Natural killer cell (primary cell): ENCODE measurements at regions not wholly inside any gene's neighbourhood (a gene's known extent, or its start where the extent isn't known, plus 50 kb on each side); places are given as distances from the start of the nearest gene placed in this dataset.

Experiments used
- ATAC-seq, 3 donors: fragments of 150-1000 bp in 2 of 3; fragments of 200-7000 bp in 1 of 3; cut with Tn5 transposase; 1 replicate in 1 of 3; 2 replicates in 2 of 3; pipeline ENCODE4 v1.10.0; 2021; ENCODE audit warnings: mild to moderate bottlenecking in 2 of 3, moderate library complexity in 2 of 3
- DNase-seq, 2 donors: peaks; one replicate each; pipeline versions ENCODE4 v3.0.0 to v3.0.0-alpha.2; 2013 to 2021; ENCODE audit warnings: mixed read lengths in 1 of 2
- H3K27ac ChIP-seq: one replicate; pipeline ENCODE4 v1.5.1; 2013; ENCODE audit warnings: mild to moderate bottlenecking, low read length
- H3K27me3 ChIP-seq: one replicate; pipeline ENCODE4 v1.6.1; 2013; ENCODE audit warnings: low read length; ENCODE audit not compliant: control insufficient read depth, insufficient read depth
- H3K36me3 ChIP-seq: one replicate; pipeline ENCODE4 v1.6.1; 2013; ENCODE audit warnings: low read length; ENCODE audit not compliant: control insufficient read depth, insufficient read depth
- H3K4me1 ChIP-seq: one replicate; pipeline ENCODE4 v1.6.1; 2013; ENCODE audit warnings: low read length; ENCODE audit not compliant: control insufficient read depth, insufficient read depth
- H3K4me3 ChIP-seq: one replicate; pipeline ENCODE4 v1.5.1; 2013; ENCODE audit warnings: low read length
- H3K9me3 ChIP-seq: one replicate; pipeline ENCODE4 v1.6.1; 2013; ENCODE audit warnings: low read length; ENCODE audit not compliant: control insufficient read depth, insufficient read depth
- H3K27ac Mint-ChIP-seq, 2 donors: one replicate each; pipeline ENCODE4 v1.8.0; 2022; ENCODE audit warnings: mild to moderate bottlenecking in 2 of 2, mixed read lengths in 2 of 2, moderate library complexity in 1 of 2
- H3K27me3 Mint-ChIP-seq, 2 donors: one replicate each; pipeline ENCODE4 v1.8.0; 2022; ENCODE audit warnings: low read depth in 2 of 2, mixed read lengths in 2 of 2
- H3K36me3 Mint-ChIP-seq: one replicate; pipeline ENCODE4 v1.8.0; 2022; ENCODE audit warnings: mixed read lengths
- H3K4me1 Mint-ChIP-seq, 2 donors: one replicate each; pipeline ENCODE4 v1.8.0; 2022; ENCODE audit warnings: mixed read lengths in 2 of 2
- H3K4me3 Mint-ChIP-seq: one replicate; pipeline ENCODE4 v1.8.0; 2022; ENCODE audit warnings: mild to moderate bottlenecking, moderate library complexity, mixed read lengths
- H3K9me3 Mint-ChIP-seq, 2 donors: one replicate each; pipeline ENCODE4 v1.8.0; 2022; ENCODE audit warnings: mixed read lengths in 2 of 2
- WGBS: methylation state at CpG from one replicate; pipeline ENCODE4 v1.1.7; 2013; ENCODE audit warnings: missing lambda C conversion rate; ENCODE audit not compliant: insufficient coverage; 5-methylcytosine and 5-hydroxymethylcytosine counted together
- intact Hi-C: fragments of 100-400 bp; cut with micrococcal nuclease; formaldehyde crosslinking; loops from one replicate; pipeline ENCODE4 v1.14.2; 2022
- TF ChIP-seq, protein P1 (sequence below): fragments of 200-600 bp; IDR thresholded peaks from one replicate; pipeline ENCODE4 v1.8.0; 2022; ENCODE audit warnings: antibody characterized with exemption

DNA sequence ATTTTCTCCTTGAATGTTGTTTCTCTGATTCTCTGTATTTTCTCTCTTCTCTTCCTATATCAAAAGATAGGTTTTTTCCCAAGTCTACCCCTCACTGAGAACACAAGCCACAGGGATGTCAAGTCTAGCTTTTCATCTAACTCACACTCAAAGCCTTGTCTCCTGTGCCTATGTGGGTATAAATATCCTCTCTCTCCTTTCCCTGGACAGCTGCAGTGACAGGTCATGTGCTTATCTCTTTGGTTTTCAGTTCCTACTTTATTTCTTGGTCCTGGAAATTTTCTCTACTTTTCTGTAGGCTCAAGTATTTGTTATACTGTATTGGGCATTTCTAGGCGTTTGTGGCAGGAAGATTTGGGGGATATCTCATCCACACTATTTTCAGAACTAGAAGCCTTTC is 182.4 kb upstream of the MVB12B start:
- peaks cover 22 to 70% of the 10 kb centered on the region in 2 donors for H3K27me3 Mint-ChIP-seq
- peaks cover 1% of the 10 kb centered on the region for H3K9me3 ChIP-seq
- peaks cover 4% of the 10 kb centered on the region for H3K27me3 ChIP-seq
- TF ChIP-seq, protein P1, sequence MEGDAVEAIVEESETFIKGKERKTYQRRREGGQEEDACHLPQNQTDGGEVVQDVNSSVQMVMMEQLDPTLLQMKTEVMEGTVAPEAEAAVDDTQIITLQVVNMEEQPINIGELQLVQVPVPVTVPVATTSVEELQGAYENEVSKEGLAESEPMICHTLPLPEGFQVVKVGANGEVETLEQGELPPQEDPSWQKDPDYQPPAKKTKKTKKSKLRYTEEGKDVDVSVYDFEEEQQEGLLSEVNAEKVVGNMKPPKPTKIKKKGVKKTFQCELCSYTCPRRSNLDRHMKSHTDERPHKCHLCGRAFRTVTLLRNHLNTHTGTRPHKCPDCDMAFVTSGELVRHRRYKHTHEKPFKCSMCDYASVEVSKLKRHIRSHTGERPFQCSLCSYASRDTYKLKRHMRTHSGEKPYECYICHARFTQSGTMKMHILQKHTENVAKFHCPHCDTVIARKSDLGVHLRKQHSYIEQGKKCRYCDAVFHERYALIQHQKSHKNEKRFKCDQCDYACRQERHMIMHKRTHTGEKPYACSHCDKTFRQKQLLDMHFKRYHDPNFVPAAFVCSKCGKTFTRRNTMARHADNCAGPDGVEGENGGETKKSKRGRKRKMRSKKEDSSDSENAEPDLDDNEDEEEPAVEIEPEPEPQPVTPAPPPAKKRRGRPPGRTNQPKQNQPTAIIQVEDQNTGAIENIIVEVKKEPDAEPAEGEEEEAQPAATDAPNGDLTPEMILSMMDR = no peak
- H3K27ac ChIP-seq = no peak overlapping the region
- ATAC-seq (no peak), DNase-seq (no peak)
- H3K4me1 Mint-ChIP-seq = peaks cover 0 to 9% of the 10 kb centered on the region in 2 donors
- no peak overlapping the region for H3K27ac Mint-ChIP-seq
- no peaks in the 10 kb centered on the region for H3K36me3 ChIP-seq
- intact Hi-C loops = no loop called here
- H3K4me1 ChIP-seq = peaks cover 5% of the 10 kb centered on the region
- no peaks in the 10 kb centered on the region for H3K36me3 Mint-ChIP-seq
- no peak overlapping the region for H3K4me3 ChIP-seq
- no CpG with 5 or more reads among the region's 1 CpG for WGBS
- H3K9me3 Mint-ChIP-seq = peaks cover 2% of the 10 kb centered on the region in 2 donors
- no peak overlapping the region for H3K4me3 Mint-ChIP-seq

DNA sequence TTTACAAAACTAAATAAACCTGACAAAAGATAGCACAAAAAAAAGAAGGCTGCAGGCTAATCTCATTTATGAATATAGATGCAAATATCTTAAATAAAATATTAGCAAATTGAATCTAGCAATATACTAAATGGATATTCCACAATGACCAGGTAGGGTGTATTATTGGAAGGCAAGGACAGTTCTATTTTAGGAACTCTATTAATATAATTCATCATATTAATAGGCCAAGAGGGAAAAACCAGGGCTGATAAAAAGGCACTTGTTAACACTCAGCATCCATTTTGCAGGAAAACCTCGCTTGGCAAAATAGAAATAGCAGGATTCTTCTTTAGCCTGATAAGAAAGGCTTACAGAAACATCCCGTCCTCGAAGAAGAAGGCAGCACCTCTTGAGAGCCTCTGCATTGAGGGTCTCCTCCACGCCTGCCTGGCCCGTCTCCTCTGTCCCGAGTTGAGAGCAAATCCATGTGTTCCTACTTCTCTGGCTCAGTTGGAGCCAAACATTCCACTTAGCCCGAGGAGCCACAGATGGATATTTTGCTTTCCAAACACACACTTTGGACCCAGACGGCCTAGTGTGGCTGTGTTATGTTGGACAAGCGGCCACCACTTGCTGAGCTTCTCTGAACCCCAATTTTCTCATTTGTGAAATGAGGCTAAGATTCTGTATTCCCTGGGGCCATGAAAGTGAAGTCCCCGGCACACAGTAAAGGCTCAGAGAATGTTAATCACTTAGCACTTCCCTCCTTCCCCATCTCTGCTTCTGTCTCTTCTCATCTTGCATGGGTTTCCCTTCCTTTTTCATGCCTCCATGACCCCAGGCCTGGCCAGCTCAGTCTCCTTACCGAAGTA is 181.8 kb upstream of the MVB12B start:
- no peak overlapping the region for H3K4me3 ChIP-seq
- DNase-seq (no peak), ATAC-seq (no peak)
- H3K36me3 ChIP-seq = no peaks in the 10 kb centered on the region
- Mint-ChIP-seq H3K4me1 (peaks cover 0 to 9% of the 10 kb centered on the region in 2 donors), H3K4me3 (no peak overlapping the region), H3K27me3 (peaks cover 21 to 64% of the 10 kb centered on the region in 2 donors), H3K36me3 (no peaks in the 10 kb centered on the region), H3K9me3 (peaks cover 1% of the 10 kb centered on the region in 2 donors), H3K27ac (no peak overlapping the region)
- H3K4me1 ChIP-seq = peaks cover 5% of the 10 kb centered on the region
- H3K27ac ChIP-seq = no peak overlapping the region
- 82% methylated on average over 10 of the region's 11 CpGs for WGBS
- intact Hi-C loops = no loop called here
- TF ChIP-seq, protein P1 = no peak
- H3K9me3 ChIP-seq = no peaks in the 10 kb centered on the region
- peaks cover 4% of the 10 kb centered on the region for H3K27me3 ChIP-seq

DNA sequence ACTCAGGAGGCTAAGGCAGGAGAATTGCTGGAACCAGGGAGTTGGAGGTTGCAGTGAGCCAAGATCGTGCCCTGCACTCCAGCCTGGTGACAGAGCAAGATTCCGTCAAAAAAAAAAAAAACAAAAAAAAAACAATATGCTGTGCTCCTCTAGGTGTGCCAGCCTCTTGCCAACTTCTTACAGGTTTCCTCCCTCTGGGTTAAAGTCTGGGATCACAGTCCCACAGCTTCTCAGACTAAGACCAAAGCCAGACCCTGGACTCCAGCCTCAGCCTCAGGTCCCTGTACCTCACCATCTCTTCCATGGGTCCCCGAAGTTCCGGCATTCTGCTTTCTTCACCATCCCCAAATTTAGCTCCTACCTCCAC is 180.8 kb upstream of the MVB12B start:
- no peak overlapping the region for H3K27ac Mint-ChIP-seq
- intact Hi-C loops = no loop called here
- TF ChIP-seq, protein P1 = no peak

More for the DNA sequence above, 180.8 kb upstream of the MVB12B start:
- Mint-ChIP-seq H3K4me1 (peaks cover 0 to 9% of the 10 kb centered on the region in 2 donors), H3K4me3 (no peak overlapping the region), H3K27me3 (peaks cover 19 to 57% of the 10 kb centered on the region in 2 donors), H3K36me3 (no peaks in the 10 kb centered on the region), H3K9me3 (no peaks in the 10 kb centered on the region)
- Histone ChIP-seq H3K4me3 (no peak overlapping the region), H3K36me3 (no peaks in the 10 kb centered on the region), H3K27ac (no peak overlapping the region), H3K9me3 (no peaks in the 10 kb centered on the region), H3K4me1 (peaks cover 5% of the 10 kb centered on the region), H3K27me3 (peaks cover 2% of the 10 kb centered on the region)
- whole genome bisulfite sequencing = 72% methylated on average over 4 of the region's 4 CpGs
- ATAC-seq (no peak), DNase-seq (no peak)
